Stimulated activated naive B cell treated with anti-CD40 and anti-IgM and Interleukin-4, amounts not matched to agents 10 μg/mL and 1 μg/mL and 100 μg/mL, for 72 hours (primary cell): ENCODE measurements at regions not wholly inside any gene's neighbourhood (a gene's known extent, or its start where the extent isn't known, plus 50 kb on each side); places are given as distances from the start of the nearest gene placed in this dataset.

Source experiments
- ATAC-seq, 2 donors: fragments of 150-1000 bp; cut with Tn5 transposase; replicated peaks; 2 replicates each; pipeline ENCODE4 v1.10.0; 2021; ENCODE audit warnings: moderate library complexity in 1 of 2
- DNase-seq: peaks from one replicate; pipeline ENCODE4 v3.0.0; 2021
- H3K27ac Mint-ChIP-seq: one replicate; pipeline ENCODE4 v1.8.0; 2022; ENCODE audit warnings: mild to moderate bottlenecking, mixed read lengths
- H3K27me3 Mint-ChIP-seq, 2 donors: one replicate each; pipeline ENCODE4 v1.8.0; 2022; ENCODE audit warnings: mixed read lengths in 2 of 2
- H3K36me3 Mint-ChIP-seq, 2 donors: one replicate each; pipeline ENCODE4 v1.8.0; 2022; ENCODE audit warnings: mixed read lengths in 2 of 2, mild to moderate bottlenecking in 1 of 2
- H3K4me1 Mint-ChIP-seq, 2 donors: one replicate each; pipeline ENCODE4 v1.8.0; 2022; ENCODE audit warnings: mixed read lengths in 2 of 2, mild to moderate bottlenecking in 1 of 2
- H3K4me3 Mint-ChIP-seq, 2 donors: one replicate each; pipeline ENCODE4 v1.8.0; 2022; ENCODE audit warnings: mild to moderate bottlenecking in 2 of 2, mixed read lengths in 2 of 2, moderate library complexity in 1 of 2
- H3K9me3 Mint-ChIP-seq, 2 donors: one replicate each; pipeline ENCODE4 v1.8.0; 2022; ENCODE audit warnings: mixed read lengths in 2 of 2, mild to moderate bottlenecking in 1 of 2

- no peak for ATAC-seq
- no peak overlapping the region for H3K4me3 Mint-ChIP-seq
- H3K27ac Mint-ChIP-seq: no peak overlapping the region
- H3K9me3 Mint-ChIP-seq: no peaks in the 10 kb centered on the region
- H3K27me3 Mint-ChIP-seq: peaks cover 0 to 4% of the 10 kb centered on the region in 2 donors
- peaks cover 20 to 33% of the 10 kb centered on the region in 2 donors for H3K4me1 Mint-ChIP-seq
- no peaks in the 10 kb centered on the region for H3K36me3 Mint-ChIP-seq
- no peak for DNase-seq
Measured at GRCh38 chr14:22416193-22416592, 172.8 kb downstream of the DAD1 start.

- H3K36me3 Mint-ChIP-seq: no peaks in the 10 kb centered on the region
- DNase-seq: no peak
- no peak overlapping the region for H3K4me3 Mint-ChIP-seq
- peaks cover 21 to 27% of the 10 kb centered on the region in 2 donors for H3K4me1 Mint-ChIP-seq
- no peaks in the 10 kb centered on the region for H3K9me3 Mint-ChIP-seq
- ATAC-seq: no peak
- peaks cover 0 to 4% of the 10 kb centered on the region in 2 donors for H3K27me3 Mint-ChIP-seq
- no peak overlapping the region for H3K27ac Mint-ChIP-seq
Measured at GRCh38 chr14:22415605-22415959, 173.4 kb downstream of the DAD1 start.

- no peaks in the 10 kb centered on the region for H3K9me3 Mint-ChIP-seq
Measured at GRCh38 chr14:22414876-22415604, 174.0 kb downstream of the DAD1 start.

GRCh38 chr14:22412926-22413411 is 176.1 kb downstream of the DAD1 start:
- ATAC-seq (no peak), DNase-seq (no peak)
- H3K4me1 Mint-ChIP-seq: peaks cover 2 to 7% of the 10 kb centered on the region in 2 donors
- no peaks in the 10 kb centered on the region for H3K36me3 Mint-ChIP-seq
- no peaks in the 10 kb centered on the region for H3K9me3 Mint-ChIP-seq
- H3K4me3 Mint-ChIP-seq: no peak overlapping the region
- no peak overlapping the region for H3K27ac Mint-ChIP-seq
- peaks cover 0 to 4% of the 10 kb centered on the region in 2 donors for H3K27me3 Mint-ChIP-seq

More at GRCh38 chr14:22414876-22415604, 174.0 kb downstream of the DAD1 start:
- no peaks in the 10 kb centered on the region for H3K36me3 Mint-ChIP-seq
- H3K27ac Mint-ChIP-seq: no peak overlapping the region
- H3K4me1 Mint-ChIP-seq: peaks cover 17 to 22% of the 10 kb centered on the region in 2 donors
- ATAC-seq (no peak), DNase-seq (no peak)
- H3K27me3 Mint-ChIP-seq: peaks cover 0 to 4% of the 10 kb centered on the region in 2 donors
- H3K4me3 Mint-ChIP-seq: no peak overlapping the region

GRCh38 chr14:22411398-22412055 is 177.5 kb downstream of the DAD1 start:
- no peak overlapping the region for H3K27ac Mint-ChIP-seq

GRCh38 chr14:22410497-22410896 is 178.5 kb downstream of the DAD1 start:
- peaks cover under 1 to 12% of the 10 kb centered on the region in 2 donors for H3K27me3 Mint-ChIP-seq
- ATAC-seq: peak in 1 of 2 donors; percentile 70
- H3K27ac Mint-ChIP-seq: no peak overlapping the region
- no peak for DNase-seq
- no peaks in the 10 kb centered on the region for H3K36me3 Mint-ChIP-seq
- H3K9me3 Mint-ChIP-seq: no peaks in the 10 kb centered on the region
- peaks cover 0 to 5% of the 10 kb centered on the region in 2 donors for H3K4me1 Mint-ChIP-seq
- H3K4me3 Mint-ChIP-seq: no peak overlapping the region

More at GRCh38 chr14:22411398-22412055, 177.5 kb downstream of the DAD1 start:
- H3K36me3 Mint-ChIP-seq: no peaks in the 10 kb centered on the region
- H3K4me3 Mint-ChIP-seq: no peak overlapping the region
- no peaks in the 10 kb centered on the region for H3K9me3 Mint-ChIP-seq
- H3K4me1 Mint-ChIP-seq: peaks cover 0 to 7% of the 10 kb centered on the region in 2 donors
- DNase-seq: no peak
- no peak for ATAC-seq
- H3K27me3 Mint-ChIP-seq: peaks cover 0 to 9% of the 10 kb centered on the region in 2 donors

- Mint-ChIP-seq H3K27ac (no peak overlapping the region), H3K27me3 (peaks cover 8 to 18% of the 10 kb centered on the region in 2 donors), H3K4me3 (no peak overlapping the region), H3K9me3 (no peaks in the 10 kb centered on the region), H3K4me1 (peaks cover 0 to 5% of the 10 kb centered on the region in 2 donors), H3K36me3 (no peaks in the 10 kb centered on the region)
- DNase-seq: no peak
- ATAC-seq: no peak
Measured at GRCh38 chr14:22409006-22409405, 180.0 kb downstream of the DAD1 start.

GRCh38 chr14:22408547-22408946 is 180.5 kb downstream of the DAD1 start:
- H3K36me3 Mint-ChIP-seq: no peaks in the 10 kb centered on the region
- H3K4me3 Mint-ChIP-seq: no peak overlapping the region
- ATAC-seq (no peak), DNase-seq (no peak)
- H3K9me3 Mint-ChIP-seq: no peaks in the 10 kb centered on the region
- no peak overlapping the region for H3K27ac Mint-ChIP-seq
- H3K4me1 Mint-ChIP-seq: peaks cover 0 to 5% of the 10 kb centered on the region in 2 donors
- peaks cover 8 to 18% of the 10 kb centered on the region in 2 donors for H3K27me3 Mint-ChIP-seq

GRCh38 chr14:22407033-22407432 is 182.0 kb downstream of the DAD1 start:
- Mint-ChIP-seq H3K4me3 (no peak overlapping the region), H3K4me1 (peaks cover 5% of the 10 kb centered on the region in 2 donors), H3K36me3 (no peaks in the 10 kb centered on the region), H3K27ac (no peak overlapping the region), H3K9me3 (no peaks in the 10 kb centered on the region), H3K27me3 (peaks cover 8 to 14% of the 10 kb centered on the region in 2 donors)
- ATAC-seq (no peak), DNase-seq (no peak)

- DNase-seq (no peak), ATAC-seq (no peak)
- Mint-ChIP-seq H3K27ac (no peak overlapping the region), H3K4me3 (no peak overlapping the region), H3K36me3 (no peaks in the 10 kb centered on the region), H3K4me1 (peaks cover 2 to 5% of the 10 kb centered on the region in 2 donors), H3K27me3 (peaks cover 8 to 14% of the 10 kb centered on the region in 2 donors), H3K9me3 (no peaks in the 10 kb centered on the region)
Measured at GRCh38 chr14:22405201-22405600, 183.8 kb downstream of the DAD1 start.

GRCh38 chr14:22403296-22403695 is 185.7 kb downstream of the DAD1 start:
- DNase-seq: no peak
- no peak overlapping the region for H3K27ac Mint-ChIP-seq
- no peak overlapping the region for H3K4me3 Mint-ChIP-seq
- peaks cover 0 to 5% of the 10 kb centered on the region in 2 donors for H3K4me1 Mint-ChIP-seq
- no peak for ATAC-seq
- H3K9me3 Mint-ChIP-seq: no peaks in the 10 kb centered on the region
- peaks cover 8 to 14% of the 10 kb centered on the region in 2 donors for H3K27me3 Mint-ChIP-seq
- no peaks in the 10 kb centered on the region for H3K36me3 Mint-ChIP-seq

- peaks cover 9 to 25% of the 10 kb centered on the region in 2 donors for H3K4me1 Mint-ChIP-seq
- H3K4me3 Mint-ChIP-seq: no peak overlapping the region
- peaks cover 8 to 12% of the 10 kb centered on the region in 2 donors for H3K27me3 Mint-ChIP-seq
- ATAC-seq (no peak), DNase-seq (no peak)
- H3K36me3 Mint-ChIP-seq: peaks cover 0 to 3% of the 10 kb centered on the region in 2 donors
- no peak overlapping the region for H3K27ac Mint-ChIP-seq
- H3K9me3 Mint-ChIP-seq: no peaks in the 10 kb centered on the region
Measured at GRCh38 chr14:22400655-22401259, 188.3 kb downstream of the DAD1 start.

- peaks cover under 1 to 7% of the 10 kb centered on the region in 2 donors for H3K27me3 Mint-ChIP-seq
- no peak overlapping the region for H3K4me3 Mint-ChIP-seq
- DNase-seq: no peak
- H3K36me3 Mint-ChIP-seq: peaks cover 0 to 4% of the 10 kb centered on the region in 2 donors
- ATAC-seq: no peak
- H3K9me3 Mint-ChIP-seq: no peaks in the 10 kb centered on the region
- no peak overlapping the region for H3K27ac Mint-ChIP-seq
- H3K4me1 Mint-ChIP-seq: peaks cover 13 to 30% of the 10 kb centered on the region in 2 donors
Measured at GRCh38 chr14:22399776-22400175, 189.2 kb downstream of the DAD1 start.

- DNase-seq: no peak
- peaks cover 0 to 1% of the 10 kb centered on the region in 2 donors for H3K9me3 Mint-ChIP-seq
- H3K27me3 Mint-ChIP-seq: peaks cover 0 to 7% of the 10 kb centered on the region in 2 donors
- peaks cover 0 to 4% of the 10 kb centered on the region in 2 donors for H3K36me3 Mint-ChIP-seq
- peaks cover 28 to 45% of the 10 kb centered on the region in 2 donors for H3K4me1 Mint-ChIP-seq
- peak; percentile 48 to 58 for ATAC-seq
- no peak overlapping the region for H3K27ac Mint-ChIP-seq
- no peak overlapping the region for H3K4me3 Mint-ChIP-seq
Measured at GRCh38 chr14:22397221-22397737, 191.7 kb downstream of the DAD1 start.
